GM19455 (cell line): ENCODE measurements at regions not wholly inside any gene's neighbourhood (a gene's known extent, or its start where the extent isn't known, plus 50 kb on each side); places are given as distances from the start of the nearest gene placed in this dataset.
"Not testable (repeated sequence)": the region's sequence is repeated elsewhere in the genome, so short reads cannot be mapped to it uniquely, and the experiment has no call there.

Experiments used
- ATAC-seq: cut with Tn5 transposase; IDR thresholded peaks from one replicate; pipeline ENCODE4 v1.9.1; 2021; ENCODE audit not compliant: unreplicated experiment

DNA sequence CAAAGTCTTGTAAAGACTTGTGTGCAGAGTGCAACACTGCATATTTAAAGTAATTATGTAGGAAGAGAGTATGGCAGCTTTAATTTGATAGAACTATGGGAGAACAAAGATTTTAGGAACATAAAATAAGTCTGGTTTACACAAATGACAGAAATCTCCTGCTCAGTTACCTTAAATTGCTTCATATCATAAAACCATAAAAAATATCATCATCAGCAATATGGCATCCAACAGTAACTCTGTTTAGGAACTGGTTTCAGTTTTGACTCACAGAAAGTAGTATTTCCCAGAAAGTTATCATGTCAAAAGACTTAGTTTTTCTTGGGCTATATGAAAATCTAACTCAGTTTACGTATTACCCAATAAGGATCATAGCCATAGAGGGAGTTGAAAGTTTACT, 292.1 kb upstream of the PMFBP1 start:
- ATAC-seq, result no peak

DNA sequence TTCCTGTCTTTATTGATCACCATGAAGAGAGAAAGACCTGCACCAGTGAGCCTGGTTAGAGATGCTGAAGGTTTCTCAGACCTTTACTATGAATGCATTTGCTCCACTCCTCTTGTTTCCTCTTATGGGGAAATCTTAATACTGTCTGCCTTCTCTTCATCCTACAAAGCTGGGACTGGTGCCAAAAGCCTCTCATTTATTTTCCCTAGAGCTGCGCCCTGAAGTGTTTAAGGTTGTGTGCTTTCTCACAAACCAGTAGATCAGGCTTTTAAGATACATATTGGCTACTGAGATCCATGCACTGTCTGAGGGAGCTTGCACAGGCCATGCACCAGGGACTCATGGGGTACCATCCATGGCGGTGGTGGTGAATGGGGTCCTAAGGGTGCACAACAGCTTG, 286.1 kb upstream of the PMFBP1 start:
- no peak for ATAC-seq

DNA sequence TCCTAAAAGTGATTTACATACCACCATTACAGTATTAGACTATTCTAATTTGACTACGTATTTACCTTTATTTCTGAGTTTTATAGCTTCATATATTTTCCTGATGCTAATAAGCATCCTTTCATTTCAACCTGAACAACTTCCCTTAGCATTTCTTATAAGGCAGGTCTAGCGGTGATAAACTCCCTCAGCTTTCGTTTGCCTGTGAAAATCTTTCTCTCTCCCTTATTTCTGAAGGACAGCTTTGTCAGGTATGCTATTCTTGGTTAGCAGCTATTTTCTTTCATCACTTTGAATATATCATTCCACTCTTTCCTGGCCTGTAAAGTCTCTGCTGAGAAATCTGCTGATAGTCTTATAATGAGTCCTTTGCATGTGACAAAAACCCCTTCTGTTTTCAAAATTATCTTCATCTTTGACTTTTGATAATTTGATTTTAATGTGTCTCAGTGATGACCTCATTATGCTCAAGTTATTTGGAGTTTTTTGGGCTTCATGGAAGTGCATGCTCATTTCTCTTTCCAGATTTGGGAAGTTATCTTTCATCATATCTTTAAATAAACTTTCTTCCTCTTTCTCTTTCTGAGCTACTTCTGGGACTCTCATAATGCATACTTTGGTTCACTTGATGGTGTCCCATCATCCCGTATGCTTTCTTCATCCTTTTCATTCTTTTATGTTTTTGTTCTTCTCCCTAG, 285.4 kb upstream of the PMFBP1 start:
- no peak for ATAC-seq

DNA sequence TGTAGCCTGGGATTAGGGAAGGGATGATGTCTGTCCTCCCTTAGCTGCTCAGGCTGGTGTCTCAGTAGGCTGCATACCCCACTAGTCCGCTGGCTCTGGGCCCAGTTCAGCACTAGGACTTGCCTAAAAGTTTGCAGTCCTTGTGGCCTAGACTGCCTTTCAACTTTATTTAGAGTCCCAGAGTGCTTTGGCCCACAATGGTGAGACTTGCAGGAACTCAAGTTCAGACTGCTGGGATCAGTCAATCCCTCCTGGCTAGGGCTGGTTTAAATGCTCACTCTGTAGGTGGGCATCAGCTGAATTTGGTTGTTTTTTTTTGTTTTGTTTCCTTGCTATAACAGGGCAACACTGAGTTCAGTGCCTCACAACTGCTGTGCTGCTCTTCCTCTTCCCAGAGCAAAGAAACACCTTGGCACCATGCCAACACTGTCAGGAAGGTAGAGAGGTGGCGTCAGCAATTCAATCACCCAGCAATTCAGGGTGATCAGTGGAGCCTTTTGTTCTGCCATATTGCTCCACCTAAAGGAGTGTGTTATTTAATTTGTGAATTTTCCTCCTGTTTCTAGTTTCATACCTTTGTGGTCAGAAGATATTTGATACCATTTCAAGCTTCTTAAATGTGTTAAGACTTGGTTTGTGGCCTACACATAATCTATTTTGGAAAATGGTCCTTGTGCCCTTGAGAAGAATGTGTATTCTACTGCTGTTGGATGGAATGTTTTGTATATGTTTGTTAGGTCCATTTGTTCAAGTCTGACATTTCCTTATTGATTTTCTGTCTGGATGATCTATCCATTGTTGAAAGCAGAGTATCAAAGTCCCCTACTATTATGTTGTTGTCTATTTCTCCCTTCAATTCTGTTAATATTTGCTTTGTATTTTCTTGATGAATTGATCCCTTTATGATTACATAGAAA, 284.0 kb upstream of the PMFBP1 start:
- no peak for ATAC-seq

DNA sequence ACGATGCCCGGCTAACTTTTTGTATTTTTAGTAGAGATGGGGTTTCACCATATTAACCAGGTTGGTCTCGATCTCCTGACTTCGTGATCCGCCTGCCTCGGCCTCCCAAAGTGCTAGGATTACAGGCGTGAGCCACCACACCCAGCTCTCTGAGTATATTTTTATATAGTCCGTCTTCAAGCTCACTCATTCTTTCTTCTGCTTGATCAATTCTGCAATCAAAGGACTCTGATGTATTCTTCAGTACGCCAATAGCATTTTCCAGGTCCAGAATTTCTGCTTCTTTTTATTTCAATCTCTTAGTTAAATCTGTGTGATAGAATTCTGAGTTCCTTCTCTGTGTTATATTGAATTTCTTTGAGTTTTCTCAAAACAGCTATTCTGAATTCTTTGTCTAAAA, 281.9 kb upstream of the PMFBP1 start:
- not testable (repeated sequence) for ATAC-seq

DNA sequence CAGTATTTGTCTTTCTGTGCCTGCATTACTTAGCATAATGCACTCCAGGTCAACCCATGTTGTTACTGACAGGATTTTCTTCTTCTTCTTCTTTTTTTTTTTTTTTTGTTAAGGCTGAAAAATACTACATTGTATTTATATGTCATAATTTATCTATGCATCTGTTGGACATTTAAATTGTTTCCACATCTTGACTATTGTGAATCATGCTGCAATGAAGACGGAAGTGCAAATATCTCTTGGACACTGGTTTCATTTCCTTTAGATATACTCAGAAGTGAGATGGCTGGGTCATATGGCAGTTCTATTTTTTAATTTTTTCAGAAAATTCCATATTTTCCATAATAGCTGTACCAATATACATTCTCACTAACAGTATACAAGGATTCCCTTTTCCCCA, 272.7 kb upstream of the PMFBP1 start:
- ATAC-seq, result no peak

DNA sequence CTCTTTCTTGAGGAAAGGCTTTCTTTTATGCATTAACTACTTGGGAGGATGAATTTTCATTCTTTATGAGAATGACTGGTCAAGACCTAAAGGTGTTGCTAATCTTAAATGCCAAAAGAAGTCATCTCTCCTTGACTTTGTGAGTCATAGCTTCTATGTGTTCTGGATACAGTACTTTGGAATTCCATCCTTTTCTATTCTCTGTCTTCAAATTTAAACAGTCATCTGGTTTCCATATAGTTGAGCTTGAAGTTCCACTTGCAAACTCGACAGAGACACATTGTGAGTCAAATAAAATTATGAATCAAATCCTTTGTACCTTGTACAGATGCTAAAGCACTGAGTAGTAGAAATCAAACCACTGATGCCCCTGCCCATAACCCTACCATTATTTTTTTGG, 271.9 kb upstream of the PMFBP1 start:
- ATAC-seq, result no peak

DNA sequence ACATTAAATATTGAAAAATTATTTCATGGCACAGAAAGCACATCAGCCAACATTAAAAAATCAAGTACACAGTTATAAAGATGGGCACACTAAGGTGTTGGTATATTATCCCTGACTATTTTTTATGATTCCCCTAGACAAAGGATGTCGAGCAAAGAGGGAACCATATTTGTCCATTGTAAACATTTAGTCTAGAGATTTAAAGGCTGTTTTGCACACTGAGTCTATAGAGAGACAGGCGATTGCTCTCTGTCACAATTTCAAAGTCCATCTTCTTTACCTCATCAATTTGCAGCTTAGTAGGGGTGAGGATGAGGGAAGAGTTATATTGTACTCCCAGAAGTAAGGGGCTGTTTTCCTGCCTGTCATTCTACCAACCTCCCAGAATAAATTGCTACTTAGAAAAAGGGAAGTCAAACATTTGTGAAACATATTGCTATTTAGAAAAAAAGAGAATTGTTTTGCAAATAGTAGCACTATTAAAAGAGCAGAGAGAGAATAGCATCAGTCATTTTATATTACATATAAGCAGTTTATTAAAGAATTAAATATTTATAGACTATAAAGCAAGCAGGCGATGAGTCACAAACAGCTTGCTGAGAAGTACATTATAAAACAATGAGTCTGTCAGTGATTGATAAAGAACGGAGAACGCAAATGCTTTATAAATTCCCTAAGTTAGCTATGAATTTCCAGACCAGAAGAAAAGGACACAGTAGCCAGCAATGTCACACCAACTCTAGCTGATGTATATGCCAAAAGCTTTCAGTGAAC, 270.6 kb upstream of the PMFBP1 start:
- ATAC-seq, result no peak

DNA sequence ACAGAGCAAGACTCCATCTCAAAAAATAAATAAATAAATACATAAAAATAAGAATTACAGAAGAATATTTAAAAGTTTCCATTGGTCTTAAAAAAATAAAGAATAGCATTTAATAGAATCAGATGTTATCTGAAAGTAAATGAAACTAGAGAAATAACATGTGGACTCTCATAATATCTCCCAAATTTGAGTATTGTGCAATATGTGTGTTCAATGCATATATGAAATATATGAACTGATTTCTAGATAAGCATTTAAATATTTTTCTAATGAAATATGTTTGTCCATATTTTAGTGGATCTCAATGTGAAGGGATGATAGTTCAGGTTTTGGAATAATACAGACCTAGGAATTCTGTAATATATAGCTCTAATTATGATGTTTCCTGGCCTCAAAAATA, 265.9 kb upstream of the PMFBP1 start:
- ATAC-seq, result no peak

DNA sequence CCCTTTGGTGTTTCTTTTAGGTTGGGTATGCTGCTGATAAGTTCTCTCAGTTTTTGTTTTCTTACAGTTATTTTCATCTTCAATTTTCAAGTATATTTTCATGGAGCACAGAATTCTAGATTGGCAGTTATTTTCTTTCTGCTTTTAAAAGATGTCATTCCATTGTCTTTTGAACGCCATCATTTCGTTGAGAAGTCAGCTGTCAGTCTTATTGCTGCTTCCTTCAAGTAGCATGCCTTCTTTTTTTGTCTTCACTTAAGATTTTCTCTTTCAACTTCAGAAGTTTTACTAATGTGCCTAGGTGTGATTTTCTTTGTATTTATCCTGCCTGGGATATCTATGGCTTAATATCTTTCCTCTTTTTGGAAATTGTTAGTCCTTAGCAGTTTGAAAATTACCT, 262.2 kb upstream of the PMFBP1 start:
- ATAC-seq, result no peak

DNA sequence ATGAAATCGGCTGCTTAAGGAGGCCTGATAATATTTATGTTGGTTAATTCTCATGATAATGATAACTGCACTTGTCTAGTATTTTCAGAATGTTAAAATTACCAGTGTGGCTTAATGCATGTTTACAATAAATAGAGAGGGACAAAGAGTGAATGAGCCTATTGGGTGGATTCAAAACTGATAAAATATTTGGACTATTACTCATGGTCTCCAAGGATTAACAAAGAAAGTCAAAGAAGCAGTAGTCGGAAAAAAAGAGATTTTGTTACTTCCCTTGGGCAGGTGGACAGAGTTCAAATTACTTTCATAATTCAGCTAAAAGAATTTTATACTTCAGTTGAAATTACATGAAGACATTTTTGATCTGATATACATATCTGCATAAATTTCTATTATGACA, 258.2 kb upstream of the PMFBP1 start:
- no peak for ATAC-seq

DNA sequence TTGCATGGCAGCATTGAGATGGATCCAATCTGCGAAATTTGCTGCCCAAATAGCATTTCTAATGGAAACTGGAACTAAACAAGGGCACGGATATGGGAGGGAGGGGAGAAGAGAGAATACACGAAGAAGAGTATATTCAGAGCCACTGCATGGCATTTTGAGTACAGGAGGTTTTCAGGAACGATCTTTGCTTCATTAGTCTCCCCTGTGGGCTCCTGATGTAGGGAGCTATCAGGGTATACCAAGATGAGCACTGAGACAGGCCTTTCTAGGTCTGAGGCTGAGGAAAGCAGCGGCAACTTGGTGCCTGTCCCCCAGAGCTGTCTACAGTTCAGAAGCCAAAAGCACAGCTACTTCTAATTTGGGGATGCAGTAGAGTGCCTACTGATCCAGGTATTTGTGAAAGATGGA, 257.7 kb upstream of the PMFBP1 start:
- no peak for ATAC-seq

DNA sequence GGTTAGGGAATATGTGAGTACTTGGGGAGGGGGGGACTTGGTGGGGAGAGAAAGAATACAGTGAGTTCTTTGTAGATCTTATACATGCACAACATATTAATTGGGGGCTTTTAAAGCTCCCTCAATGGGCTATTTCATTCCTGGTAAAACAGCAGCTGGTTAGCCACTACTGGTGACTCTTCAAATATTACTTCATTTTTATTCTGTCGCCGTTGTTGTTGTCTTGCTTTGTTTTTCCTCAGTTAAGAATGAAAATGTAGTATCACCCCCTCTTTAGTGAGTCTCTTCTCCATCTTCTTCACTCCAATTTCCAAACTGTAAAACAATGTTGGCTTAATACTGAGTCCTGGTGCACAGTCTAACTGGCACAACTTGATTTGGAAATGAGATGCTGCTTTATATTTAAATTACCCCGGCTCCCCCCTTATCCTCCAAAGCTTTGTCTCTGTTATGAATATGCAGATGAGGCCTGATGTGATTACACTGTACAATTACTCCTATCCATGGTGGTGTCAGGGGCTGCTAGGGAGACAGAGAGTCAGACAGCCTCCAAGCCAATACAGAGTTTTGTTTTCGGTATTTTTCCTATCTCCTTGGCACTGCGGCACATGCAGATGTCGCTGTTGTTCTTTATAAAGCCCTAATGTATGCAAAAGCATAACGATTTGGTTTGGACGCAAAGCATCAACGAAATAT, 256.9 kb upstream of the PMFBP1 start:
- no peak for ATAC-seq

DNA sequence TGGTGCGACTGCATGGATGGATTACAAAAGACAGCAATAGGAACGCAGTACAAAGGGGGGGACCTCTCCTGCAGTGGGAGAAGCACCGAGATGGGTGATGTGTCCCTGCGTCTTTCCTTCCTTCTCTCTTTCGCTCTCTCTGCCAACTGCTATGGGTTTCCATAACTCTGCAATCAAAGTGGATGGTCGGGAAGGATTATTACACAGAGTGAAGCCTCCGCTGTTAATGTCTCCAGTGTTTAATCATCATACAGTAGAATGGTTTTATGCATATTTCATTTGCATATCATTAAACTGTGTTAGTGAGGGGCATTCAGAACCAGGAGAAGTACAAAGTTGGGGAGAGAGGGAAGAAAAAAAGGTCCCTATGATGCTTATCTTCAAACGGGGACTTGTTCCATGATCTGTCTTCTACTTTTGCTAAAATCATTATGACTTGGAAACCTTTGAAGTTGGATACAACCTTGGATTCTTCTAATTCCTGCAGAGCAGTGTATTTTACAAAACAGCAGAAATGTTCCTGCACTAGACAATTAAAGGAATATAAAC, 255.9 kb upstream of the PMFBP1 start:
- ATAC-seq, result no peak

DNA sequence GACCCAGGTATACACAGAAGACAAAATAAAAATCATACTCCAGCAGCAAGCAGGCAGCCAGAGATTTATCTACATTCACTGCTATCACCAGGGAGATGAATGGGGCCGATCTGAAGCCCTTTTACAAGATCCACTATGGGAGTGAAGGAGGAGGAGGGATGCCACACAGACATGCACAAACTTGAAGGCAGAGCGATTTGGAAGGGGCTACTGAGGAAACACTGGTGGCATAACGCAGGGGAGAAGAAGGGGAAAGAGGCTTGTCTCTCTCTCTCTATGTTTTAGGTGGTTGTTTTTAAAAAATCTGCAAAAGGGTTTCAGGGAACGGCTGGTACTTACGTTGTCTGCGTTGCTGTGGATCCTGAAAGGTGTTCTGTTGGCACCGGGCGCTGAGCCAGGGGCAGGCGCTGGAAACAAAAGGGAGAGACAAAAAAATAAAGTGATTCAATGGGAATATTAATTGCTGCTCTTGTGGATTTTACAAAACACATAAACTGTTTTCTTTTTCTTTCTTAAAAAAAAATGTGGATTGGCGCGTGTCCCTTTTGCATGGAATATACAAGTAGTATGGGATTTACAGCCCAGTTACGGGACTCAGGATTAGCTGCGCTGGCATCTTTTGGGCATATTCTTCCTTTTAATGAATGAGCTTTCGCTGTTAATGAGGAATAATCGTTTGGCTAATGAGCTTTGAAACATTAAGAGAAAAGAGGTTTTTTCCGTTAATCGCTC, 255.3 kb upstream of the PMFBP1 start:
- no peak for ATAC-seq

DNA sequence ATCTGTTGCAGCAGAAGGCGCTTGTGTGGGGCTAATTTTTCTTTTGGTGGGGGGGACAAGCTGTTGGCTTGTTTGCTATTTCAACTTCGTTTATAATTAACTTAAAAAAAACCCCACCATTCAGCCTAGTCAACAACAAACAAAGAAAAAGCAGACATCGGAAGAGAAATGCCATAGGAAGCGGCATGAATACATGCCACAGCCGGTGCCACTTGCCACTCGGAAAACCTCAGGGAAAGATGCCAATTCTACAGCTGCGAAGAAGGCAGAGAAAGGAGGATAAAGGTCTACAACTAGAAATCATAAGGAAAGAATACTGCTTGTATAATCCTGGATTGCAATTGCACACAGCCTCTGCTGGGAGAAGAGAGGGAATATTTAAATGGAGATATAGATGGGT, 254.4 kb upstream of the PMFBP1 start:
- no peak for ATAC-seq

DNA sequence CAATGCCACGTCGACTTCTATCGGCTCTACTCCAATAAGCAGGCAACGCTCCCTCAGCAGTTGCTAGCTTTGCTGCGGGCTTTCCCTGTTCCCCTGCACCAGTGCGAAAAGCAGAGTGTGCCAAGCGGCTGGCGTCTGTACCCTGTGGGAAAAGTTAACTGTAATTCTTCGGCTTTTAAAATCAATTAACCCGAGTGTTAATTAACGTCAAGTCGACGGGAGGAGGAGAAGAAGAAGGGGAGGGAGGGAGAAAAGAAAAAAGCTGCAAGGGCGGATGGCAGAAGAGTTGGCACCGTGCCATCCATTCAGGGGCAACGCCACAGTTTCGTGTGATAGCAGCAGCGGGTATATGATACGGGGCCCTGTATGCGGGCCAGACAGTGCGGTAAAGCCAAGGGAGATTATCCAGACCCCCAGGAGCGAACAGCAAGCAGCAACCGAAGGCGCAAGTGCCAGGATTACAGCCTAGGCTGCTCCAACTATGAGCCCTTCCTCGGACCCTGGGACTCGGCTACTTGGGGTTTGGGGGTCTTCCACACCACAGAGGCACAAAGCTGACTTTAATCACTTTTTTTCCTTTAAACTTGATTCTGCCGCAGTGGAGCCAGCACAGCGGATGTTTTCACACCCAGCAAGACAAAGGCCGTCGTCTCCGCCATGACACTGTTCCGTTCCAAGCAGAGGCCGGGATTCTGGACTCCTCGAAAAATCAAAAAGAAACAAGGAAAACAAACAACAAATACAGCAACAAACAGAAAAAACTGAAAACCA, 253.8 kb upstream of the PMFBP1 start:
- ATAC-seq, result no peak

DNA sequence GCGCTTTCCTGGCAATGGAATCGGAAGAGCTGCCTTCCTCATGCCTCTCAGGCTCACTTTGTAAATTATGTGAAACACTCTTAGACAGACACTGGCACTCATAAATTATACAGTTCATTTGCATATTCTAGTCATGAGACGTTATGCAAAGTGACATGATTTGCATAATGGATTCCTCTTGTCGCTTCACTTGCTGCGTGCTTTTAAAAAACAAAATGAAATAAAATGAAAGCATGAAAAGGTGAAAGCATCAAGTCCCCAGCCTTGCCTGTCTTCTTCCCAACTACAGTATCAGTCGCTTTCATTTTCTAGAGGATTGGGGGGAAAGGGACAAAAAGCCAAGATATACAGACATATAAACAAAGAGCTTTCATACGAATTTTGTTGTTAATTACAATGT, 252.8 kb upstream of the PMFBP1 start:
- no peak for ATAC-seq

DNA sequence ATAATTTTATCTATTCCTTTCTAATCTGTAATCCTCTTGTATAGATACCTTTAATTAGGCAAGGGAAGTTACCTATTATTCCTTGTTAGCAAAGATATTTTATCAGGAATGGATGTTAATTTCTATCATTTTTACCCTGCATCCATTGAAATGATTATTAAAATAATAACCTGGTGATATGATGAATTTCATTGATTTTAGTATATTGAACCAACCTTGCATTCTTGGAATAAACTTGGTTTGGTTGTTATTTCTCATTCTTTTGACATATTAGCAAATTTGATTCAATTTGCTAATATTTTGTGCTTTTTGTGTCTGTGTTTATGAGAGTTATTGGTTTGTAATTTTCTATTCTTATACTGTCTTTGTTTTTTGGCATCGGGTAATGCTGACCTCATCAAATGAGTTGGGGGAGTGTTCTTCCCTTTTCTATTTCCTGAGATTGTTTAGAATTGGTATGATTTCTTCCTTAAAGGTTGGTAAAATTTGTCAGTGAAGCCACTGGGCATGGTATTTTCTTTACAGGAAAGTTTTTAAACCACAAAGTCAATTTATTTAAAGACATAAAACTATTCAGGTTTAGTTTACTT, 250.4 kb upstream of the PMFBP1 start:
- ATAC-seq, result no peak
